H1 (cell line): ENCODE measurements at regions not wholly inside any gene's neighbourhood (a gene's known extent, or its start where the extent isn't known, plus 50 kb on each side); places are given as distances from the start of the nearest gene placed in this dataset.

Experiments
- CTCF ChIA-PET: fragments of 300-600 bp; sonication (Branson Sonifier 250); formaldehyde crosslinking; loops from one replicate; lab custom pipeline; 2021; ENCODE audit not compliant: partially characterized antibody; lab: Charles Lee
- POLR2A ChIA-PET: fragments of 300-600 bp; sonication (Branson Sonifier 250); formaldehyde crosslinking; loops from one replicate; lab custom pipeline; 2021; ENCODE audit warnings: inconsistent platforms; ENCODE audit not compliant: partially characterized antibody; lab: Charles Lee
- DNase-seq, 2 experiments: peaks; one replicate each; pipeline versions ENCODE4 v3.0.0 to v3.0.0-alpha.2; 2010 to 2022; ENCODE audit warnings: low spot score in 2 of 2, low read depth in 1 of 2, mixed read lengths in 1 of 2
- FAIRE-seq: peaks from 2 replicates; lab custom pipeline; 2011; peaks lifted over from hg19 to GRCh38; lab: Jason Lieb, UNC
- H2AFZ ChIP-seq: 2 replicates; pipeline ENCODE4 v1.8.1; 2012; ENCODE audit warnings: low read length, inconsistent platforms
- H2AK5ac ChIP-seq: 2 replicates; pipeline ENCODE4 v1.6.1; 2013; ENCODE audit warnings: low read depth, low read length
- H2BK120ac ChIP-seq: replicated peaks from 2 replicates; pipeline ENCODE3; 2013; ENCODE audit warnings: low read depth, low read length, inconsistent platforms
- H2BK12ac ChIP-seq: 2 replicates; pipeline ENCODE4 v1.6.1; 2013; ENCODE audit warnings: low read depth, low read length
- H2BK15ac ChIP-seq: 2 replicates; pipeline ENCODE4 v1.6.1; 2013; ENCODE audit warnings: low read length
- H2BK20ac ChIP-seq: 2 replicates; pipeline ENCODE4 v1.6.1; 2013; ENCODE audit warnings: low read length
- H2BK5ac ChIP-seq: 2 replicates; pipeline ENCODE4 v1.6.1; 2013; ENCODE audit warnings: low read depth, low read length
- H3K14ac ChIP-seq: 2 replicates; pipeline ENCODE4 v1.6.1; 2013; ENCODE audit warnings: inconsistent platforms; ENCODE audit not compliant: insufficient read length
- H3K18ac ChIP-seq: 2 replicates; pipeline ENCODE4 v1.6.1; 2013; ENCODE audit warnings: low read length; ENCODE audit errors: extremely low read depth
- H3K23ac ChIP-seq: 2 replicates; pipeline ENCODE4 v1.6.1; 2013; ENCODE audit warnings: inconsistent platforms; ENCODE audit not compliant: insufficient read length
- H3K23me2 ChIP-seq: 2 replicates; pipeline ENCODE4 v1.6.1; 2013; ENCODE audit warnings: low read depth, low read length
- H3K27ac ChIP-seq: 2 replicates; pipeline ENCODE4 v1.6.1; 2011; ENCODE audit warnings: low read depth, low read length, inconsistent platforms
- H3K27me3 ChIP-seq, 4 experiments: replicated peaks in 1 of 4; 1 replicate in 1 of 4; 2 replicates in 3 of 4; pipeline versions ENCODE4 v1.6.1 to v1.8.1; 2011 to 2013; ENCODE audit warnings: low read length in 3 of 4, mild to moderate bottlenecking in 3 of 4, inconsistent platforms in 2 of 4, mixed read lengths in 2 of 4, moderate library complexity in 1 of 4; ENCODE audit not compliant: control insufficient read depth in 3 of 4, insufficient read depth in 3 of 4; ENCODE audit errors: extremely low read depth in 1 of 4
- H3K36me3 ChIP-seq, 4 experiments: 2 replicates each; pipeline versions ENCODE4 v1.6.1 to v1.8.1; 2011 to 2013; ENCODE audit warnings: mild to moderate bottlenecking in 4 of 4, low read length in 3 of 4, moderate library complexity in 2 of 4, control low read depth in 1 of 4, inconsistent platforms in 1 of 4; ENCODE audit not compliant: insufficient read depth in 4 of 4, control insufficient read depth in 2 of 4
- H3K4ac ChIP-seq: replicated peaks from 2 replicates; pipeline ENCODE3; 2013; ENCODE audit warnings: low read length, low read depth, mixed read lengths, inconsistent platforms; ENCODE audit not compliant: insufficient read length
- H3K4me1 ChIP-seq, 4 experiments: replicated peaks in 1 of 4; 1 replicate in 1 of 4; 2 replicates in 3 of 4; pipeline versions ENCODE4 v1.6.1 to v1.8.1; 2011 to 2013; ENCODE audit warnings: low read length in 3 of 4, inconsistent platforms in 2 of 4, mixed read lengths in 1 of 4; ENCODE audit not compliant: insufficient read depth in 4 of 4, control insufficient read depth in 3 of 4
- H3K4me2 ChIP-seq, 2 experiments: 2 replicates each; pipeline versions ENCODE4 v1.6.1 to v1.8.1; 2011 to 2013; ENCODE audit warnings: low read depth in 2 of 2, low read length in 2 of 2, control low read depth in 1 of 2, inconsistent platforms in 1 of 2, mild to moderate bottlenecking in 1 of 2; ENCODE audit not compliant: insufficient read depth in 1 of 2
- H3K4me3 ChIP-seq, 4 experiments: fragments of 200-600, 300-600 bp in 1 of 4; sonication (generic), shearing (Covaris generic), sonication (Bioruptor Twin) in 1 of 4; 2 replicates each; pipeline versions ENCODE4 v1.5.1 to v1.8.1; 2011 to 2016; ENCODE audit warnings: low read length in 4 of 4, low read depth in 3 of 4, control low read depth in 2 of 4, inconsistent platforms in 2 of 4, mild to moderate bottlenecking in 2 of 4, mixed read lengths in 1 of 4, moderate library complexity in 1 of 4; ENCODE audit not compliant: insufficient read depth in 2 of 4; ENCODE audit errors: extremely low read depth in 1 of 4
- H3K56ac ChIP-seq: replicated peaks from 2 replicates; pipeline ENCODE3; 2013; ENCODE audit warnings: low read depth, mild to moderate bottlenecking, mixed read lengths, low read length, inconsistent platforms; ENCODE audit not compliant: insufficient read length
- H3K79me1 ChIP-seq: 2 replicates; pipeline ENCODE4 v1.6.1; 2013; ENCODE audit warnings: low read depth, low read length, control low read depth
- H3K79me2 ChIP-seq, 2 experiments: 2 replicates each; pipeline versions ENCODE4 v1.6.1 to v1.8.1; 2012 to 2013; ENCODE audit warnings: low read length in 2 of 2, mild to moderate bottlenecking in 2 of 2, inconsistent platforms in 1 of 2; ENCODE audit not compliant: insufficient read depth in 2 of 2, control insufficient read depth in 1 of 2
- H3K9ac ChIP-seq, 4 experiments: replicated peaks in 1 of 4; 1 replicate in 1 of 4; 2 replicates in 3 of 4; pipeline versions ENCODE4 v1.6.1 to v1.8.1; 2011 to 2013; ENCODE audit warnings: low read depth in 3 of 4, low read length in 3 of 4, control low read depth in 2 of 4, mild to moderate bottlenecking in 2 of 4, moderate library complexity in 2 of 4, inconsistent platforms in 1 of 4; ENCODE audit errors: extremely low read depth in 1 of 4
- H3K9me3 ChIP-seq, 2 experiments: 2 replicates each; pipeline versions ENCODE4 v1.6.1 to v1.8.1; 2012 to 2013; ENCODE audit warnings: mild to moderate bottlenecking in 2 of 2, moderate library complexity in 2 of 2, control low read depth in 1 of 2, inconsistent platforms in 1 of 2, low read depth in 1 of 2, low read length in 1 of 2, mixed read lengths in 1 of 2; ENCODE audit not compliant: insufficient read depth in 2 of 2
- H4K20me1 ChIP-seq, 2 experiments: replicated peaks in 1 of 2; 2 replicates each; pipeline versions ENCODE3 to v1.8.1; 2011 to 2013; ENCODE audit warnings: inconsistent platforms in 2 of 2, low read length in 2 of 2, mild to moderate bottlenecking in 1 of 2; ENCODE audit not compliant: insufficient read depth in 2 of 2, control insufficient read depth in 1 of 2
- H4K5ac ChIP-seq: 2 replicates; pipeline ENCODE4 v1.6.1; 2013; ENCODE audit warnings: low read length, low read depth, mixed read lengths, inconsistent platforms; ENCODE audit not compliant: insufficient read length
- H4K8ac ChIP-seq: 2 replicates; pipeline ENCODE4 v1.8.0; 2013; ENCODE audit warnings: mild to moderate bottlenecking, moderate library complexity, low read length, inconsistent platforms; ENCODE audit not compliant: insufficient read depth; ENCODE audit errors: extremely low read depth
- H4K91ac ChIP-seq: replicated peaks from 2 replicates; pipeline ENCODE3; 2013; ENCODE audit warnings: low read length, mixed read lengths, inconsistent platforms; ENCODE audit not compliant: insufficient read length
- HDAC2 ChIP-seq, 2 experiments: fragments of 300-600 bp in 1 of 2; sonication (generic) in 1 of 2; IDR thresholded peaks; 2 replicates each; pipeline ENCODE4 v1.6.1; 2011 to 2012; ENCODE audit warnings: low read depth in 2 of 2, low read length in 2 of 2, mild to moderate bottlenecking in 2 of 2, moderate library complexity in 2 of 2, borderline replicate concordance in 1 of 2, inconsistent platforms in 1 of 2
- HDAC6 ChIP-seq: IDR thresholded peaks from one replicate; pipeline ENCODE4 v1.7.1; 2012; ENCODE audit warnings: low read depth, mild to moderate bottlenecking, inconsistent platforms, low read length, moderate library complexity
- ZNF274 ChIP-seq: IDR thresholded peaks from 2 replicates; pipeline ENCODE4 v1.7.0; 2012; ENCODE audit warnings: low read length, borderline replicate concordance; ENCODE audit errors: extremely low read depth
- WGBS, 2 experiments: shearing (Covaris generic) in 1 of 2; methylation state at CpG; one replicate each; pipeline versions ENCODE4 v1.1.6 to v1.1.7; 2013 to 2015; ENCODE audit warnings: low lambda C conversion rate in 2 of 2, mixed read lengths in 2 of 2, inconsistent platforms in 1 of 2, low coverage in 1 of 2, missing lambda C conversion rate in 1 of 2; ENCODE audit not compliant: insufficient replicate concordance in 2 of 2, insufficient coverage in 1 of 2, insufficient read length in 1 of 2; ENCODE audit errors: extremely low coverage in 1 of 2, missing lambda C conversion rate in 1 of 2; 5-methylcytosine and 5-hydroxymethylcytosine counted together

DNA sequence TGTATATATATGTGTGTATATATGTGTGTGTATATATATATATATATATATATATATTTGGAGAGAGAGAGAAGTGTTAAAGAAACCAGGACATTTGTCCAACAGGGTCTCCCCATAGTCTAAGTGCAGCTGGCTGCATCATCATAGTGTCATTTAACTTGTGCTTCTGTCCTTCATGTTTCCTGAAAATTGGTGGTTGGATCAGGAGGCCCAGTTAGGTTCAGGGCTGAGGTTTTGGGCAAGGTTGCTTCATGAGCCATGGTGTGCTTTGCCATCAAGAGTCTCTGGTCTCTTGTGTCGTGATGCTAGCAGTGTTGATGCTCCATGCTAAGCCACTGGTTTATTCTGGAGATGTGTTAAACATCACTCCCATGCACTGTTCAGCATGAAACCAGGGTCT is 85.3 kb downstream of the C16orf95 start:
- H4K5ac ChIP-seq: no peak overlapping the region
- H2AK5ac ChIP-seq: no peak overlapping the region
- TF ChIP-seq ZNF274 (no peak), HDAC6 (no peak), HDAC2 (IDR thresholded peaks at IDR 0.05; ENCODE audit: borderline replicate concordance in 1 of 2, low read depth in 2 of 2, low read length in 2 of 2) (no peak)
- TF ChIP-seq, all 59 proteins: peak for 0
- POLR2A ChIA-PET: no interaction called here
- no peak overlapping the region for H2BK5ac ChIP-seq
- no peak overlapping the region for H3K18ac ChIP-seq
- no peak overlapping the region for H3K4me2 ChIP-seq
- H3K9ac ChIP-seq: no peak overlapping the region
- DNase-seq: no peak
- H3K14ac ChIP-seq: no peak overlapping the region
- CTCF ChIA-PET: interaction anchor here (2.3 kb wide), 1 partner anchor 30 kb away, joined by 8 read pairs; no protein-coding TSS in a partner anchor
- H3K23ac ChIP-seq: no peak overlapping the region
- no peak overlapping the region for H3K56ac ChIP-seq
- no peak overlapping the region for H3K4ac ChIP-seq
- 81% methylated on average over 1 of the region's 1 CpG; no CpG with 5 or more reads in 1 of the 2 experiments for WGBS, 2 experiments
- H2BK15ac ChIP-seq: no peak overlapping the region
- H3K79me2 ChIP-seq: no peaks in the 10 kb centered on the region
- H2BK20ac ChIP-seq: no peak overlapping the region
- H3K4me3 ChIP-seq: no peak overlapping the region
- no peaks in the 10 kb centered on the region; a peak in 1 of 8 replicates for H3K36me3 ChIP-seq
- H3K9me3 ChIP-seq: peaks cover 0 to 2% of the 10 kb centered on the region in 2 experiments; a peak in 1 of 4 replicates
- H4K91ac ChIP-seq: no peak overlapping the region
- H2BK120ac ChIP-seq: no peak overlapping the region
- no peaks in the 10 kb centered on the region for H4K20me1 ChIP-seq
- no peak overlapping the region for H2AFZ ChIP-seq
- H2BK12ac ChIP-seq: no peak overlapping the region
- H3K4me1 ChIP-seq: peaks cover 0 to 8% (median 1%) of the 10 kb centered on the region in 4 experiments; a peak in 2 of 7 replicates
- H3K79me1 ChIP-seq: no peaks in the 10 kb centered on the region
- no peak overlapping the region for H3K27ac ChIP-seq
- no peaks in the 10 kb centered on the region for H3K27me3 ChIP-seq
- no peak for FAIRE-seq
- no peaks in the 10 kb centered on the region for H3K23me2 ChIP-seq
- no peak overlapping the region for H4K8ac ChIP-seq
